SKM-1 (cell line): ENCODE measurements at regions not wholly inside any gene's neighbourhood (a gene's known extent, or its start where the extent isn't known, plus 50 kb on each side); places are given as distances from the start of the nearest gene placed in this dataset.
"Not testable (repeated sequence)": the region's sequence is repeated elsewhere in the genome, so short reads cannot be mapped to it uniquely, and the experiment has no call there.

ENCODE experiments used
- DNase-seq: peaks from one replicate; lab custom pipeline; 2025; ENCODE audit not compliant: unreplicated experiment; lab: John Stamatoyannopoulos, UW

- DNase-seq: no peak
These were observed 499.0 kb upstream of the MARCKS start for GRCh38 chr6:113358063-113358583.

GRCh38 chr6:113359155-113360140 is 497.7 kb upstream of the MARCKS start:
- no peak for DNase-seq

GRCh38 chr6:113361014-113361645 is 496.0 kb upstream of the MARCKS start:
- no peak for DNase-seq

- DNase-seq: no peak
These were observed 494.7 kb upstream of the MARCKS start for GRCh38 chr6:113362301-113363047.

GRCh38 chr6:113363048-113363798 is 493.9 kb upstream of the MARCKS start:
- no peak for DNase-seq

GRCh38 chr6:113363866-113364265 is 493.3 kb upstream of the MARCKS start:
- DNase-seq: no peak

GRCh38 chr6:113364766-113365165 is 492.4 kb upstream of the MARCKS start:
- no peak for DNase-seq

- no peak for DNase-seq
These were observed 492.0 kb upstream of the MARCKS start for GRCh38 chr6:113365191-113365590.

- no peak for DNase-seq
These were observed 490.6 kb upstream of the MARCKS start for GRCh38 chr6:113366505-113366904.

- no peak for DNase-seq
These were observed 486.3 kb upstream of the MARCKS start for GRCh38 chr6:113370508-113371502.

GRCh38 chr6:113375466-113375865 is 481.7 kb upstream of the MARCKS start:
- DNase-seq: not testable (repeated sequence)

- DNase-seq: no peak
These were observed 480.9 kb upstream of the MARCKS start for GRCh38 chr6:113375950-113376846.

GRCh38 chr6:113376847-113377165 is 480.3 kb upstream of the MARCKS start:
- DNase-seq: no peak

- DNase-seq: no peak
These were observed 479.7 kb upstream of the MARCKS start for GRCh38 chr6:113377362-113377942.

- peak; percentile 37 for DNase-seq
These were observed 476.6 kb upstream of the MARCKS start for GRCh38 chr6:113380591-113380990.

GRCh38 chr6:113381232-113381631 is 475.9 kb upstream of the MARCKS start:
- DNase-seq: no peak

- no peak for DNase-seq
These were observed 475.2 kb upstream of the MARCKS start for GRCh38 chr6:113381959-113382358.

GRCh38 chr6:113383701-113384100 is 473.4 kb upstream of the MARCKS start:
- no peak for DNase-seq
